Dermis microvascular lymphatic vessel endothelial cell (primary cell): ENCODE measurements at regions not wholly inside any gene's neighbourhood (a gene's known extent, or its start where the extent isn't known, plus 50 kb on each side); places are given as distances from the start of the nearest gene placed in this dataset.
"Not testable (repeated sequence)": the region's sequence is repeated elsewhere in the genome, so short reads cannot be mapped to it uniquely, and the experiment has no call there.

Experiments
- DNase-seq, 2 donors: peaks; one replicate each; pipeline versions ENCODE4 v3.0.0 to v3.0.0-alpha.2; 2010; ENCODE audit warnings: low read depth in 2 of 2

GRCh38 chr5:40141896-40142295 lies 537.8 kb upstream of the PTGER4 start:
- peak in 1 of 2 donors; percentile 20 for DNase-seq

- no peak for DNase-seq
Observed at GRCh38 chr5:40141418-40141817, 538.3 kb upstream of the PTGER4 start.

GRCh38 chr5:40137223-40137622 lies 542.5 kb upstream of the PTGER4 start:
- DNase-seq, result no peak

- DNase-seq, result no peak
Observed at GRCh38 chr5:40134883-40135520, 544.7 kb upstream of the PTGER4 start.

- peak in 1 of 2 donors; percentile 5 for DNase-seq
Observed at GRCh38 chr5:40124367-40124766, 555.3 kb upstream of the PTGER4 start.

- DNase-seq, result no peak
Observed at GRCh38 chr5:40121236-40121635, 558.5 kb upstream of the PTGER4 start.

- DNase-seq, result no peak
Observed at GRCh38 chr5:40112875-40113274, 566.8 kb upstream of the PTGER4 start.

- not testable (repeated sequence) for DNase-seq
Observed at GRCh38 chr5:40111036-40111435, 568.7 kb upstream of the PTGER4 start.

- DNase-seq, result peak; percentile 80 to 81
Observed at GRCh38 chr5:40108764-40109390, 570.8 kb upstream of the PTGER4 start.

- peak in 1 of 2 donors; percentile 7 for DNase-seq
Observed at GRCh38 chr5:40107786-40108185, 571.9 kb upstream of the PTGER4 start.

- DNase-seq, result no peak
Observed at GRCh38 chr5:40106847-40107246, 572.9 kb upstream of the PTGER4 start.

GRCh38 chr5:40098313-40098712 lies 581.4 kb upstream of the PTGER4 start:
- no peak for DNase-seq

GRCh38 chr5:40093550-40093949 lies 586.2 kb upstream of the PTGER4 start:
- DNase-seq, result no peak

- DNase-seq, result peak in 1 of 2 donors; percentile 22
Observed at GRCh38 chr5:40089269-40089668, 590.4 kb upstream of the PTGER4 start.

GRCh38 chr5:40084614-40085013 lies 595.1 kb upstream of the PTGER4 start:
- DNase-seq, result no peak

GRCh38 chr5:40082313-40082712 lies 597.4 kb upstream of the PTGER4 start:
- no peak for DNase-seq

GRCh38 chr5:40080191-40080590 lies 599.5 kb upstream of the PTGER4 start:
- DNase-seq, result peak; percentile 52 to 58

- DNase-seq, result no peak
Observed at GRCh38 chr5:40078898-40079575, 600.7 kb upstream of the PTGER4 start.

- no peak for DNase-seq
Observed at GRCh38 chr5:40074826-40075225, 604.9 kb upstream of the PTGER4 start.

- no peak for DNase-seq
Observed at GRCh38 chr5:40073927-40074326, 605.8 kb upstream of the PTGER4 start.

- DNase-seq, result peak in 1 of 2 donors; percentile 48
Observed at GRCh38 chr5:40071870-40072269, 607.8 kb upstream of the PTGER4 start.

GRCh38 chr5:40066616-40067015 lies 613.1 kb upstream of the PTGER4 start:
- DNase-seq, result no peak

- DNase-seq, result peak in 1 of 2 donors; percentile 68
Observed at GRCh38 chr5:40052808-40053207, 626.9 kb upstream of the PTGER4 start.
